ENCODE measurements at regions not wholly inside any gene's neighbourhood (a gene's known extent, or its start where the extent isn't known, plus 50 kb on each side); places are given as distances from the start of the nearest gene placed in this dataset.
"Not testable (repeated sequence)": the region's sequence is repeated elsewhere in the genome, so short reads cannot be mapped to it uniquely, and the experiment has no call there.

GRCh38 chr11:60592601-60593000 lies 77.4 kb downstream of the MS4A13 start:
- no peak for DNase-seq (ENCODE audit: low read depth)
- no peak for TF ChIP-seq CTCF (IDR thresholded peaks at IDR 0.05; ENCODE audit: control insufficient read depth, insufficient read depth, low read depth, low read length, missing control alignments)
- H3K4me3 ChIP-seq (ENCODE audit: control insufficient read depth, low read depth, low read length), result no peak overlapping the region

GRCh38 chr11:60594998-60595642 lies 79.9 kb downstream of the MS4A13 start:
- H3K4me3 ChIP-seq (ENCODE audit: control insufficient read depth, low read depth, low read length), result no peak overlapping the region
- no peak for TF ChIP-seq CTCF (IDR thresholded peaks at IDR 0.05; ENCODE audit: control insufficient read depth, insufficient read depth, low read depth, low read length, missing control alignments)
- no peak for DNase-seq (ENCODE audit: low read depth)

GRCh38 chr11:60607483-60607882 lies 91.9 kb upstream of the MS4A8 start:
- no peak overlapping the region for H3K4me3 ChIP-seq (ENCODE audit: control insufficient read depth, low read depth, low read length)
- DNase-seq (ENCODE audit: low read depth), result no peak
- TF ChIP-seq CTCF (IDR thresholded peaks at IDR 0.05; ENCODE audit: control insufficient read depth, insufficient read depth, low read depth, low read length, missing control alignments), result no peak

GRCh38 chr11:60609632-60610031 lies 89.8 kb upstream of the MS4A8 start:
- TF ChIP-seq CTCF (IDR thresholded peaks at IDR 0.05; ENCODE audit: control insufficient read depth, insufficient read depth, low read depth, low read length, missing control alignments), result no peak
- DNase-seq (ENCODE audit: low read depth), result no peak
- H3K4me3 ChIP-seq (ENCODE audit: control insufficient read depth, low read depth, low read length), result no peak overlapping the region

- no peak overlapping the region for H3K4me3 ChIP-seq (ENCODE audit: control insufficient read depth, low read depth, low read length)
- no peak for DNase-seq (ENCODE audit: low read depth)
- no peak for TF ChIP-seq CTCF (IDR thresholded peaks at IDR 0.05; ENCODE audit: control insufficient read depth, insufficient read depth, low read depth, low read length, missing control alignments)
Measured at GRCh38 chr11:60610702-60611101, 88.7 kb upstream of the MS4A8 start.

GRCh38 chr11:60615497-60615896 lies 83.9 kb upstream of the MS4A8 start:
- no peak for TF ChIP-seq CTCF (IDR thresholded peaks at IDR 0.05; ENCODE audit: control insufficient read depth, insufficient read depth, low read depth, low read length, missing control alignments)
- DNase-seq (ENCODE audit: low read depth), result no peak
- H3K4me3 ChIP-seq (ENCODE audit: control insufficient read depth, low read depth, low read length), result no peak overlapping the region

GRCh38 chr11:60621940-60622339 lies 77.5 kb upstream of the MS4A8 start:
- not testable (repeated sequence) for DNase-seq (ENCODE audit: low read depth); H3K4me3 ChIP-seq (ENCODE audit: control insufficient read depth, low read depth, low read length)

GRCh38 chr11:60622776-60623175 lies 76.6 kb upstream of the MS4A8 start:
- not testable (repeated sequence) for DNase-seq (ENCODE audit: low read depth); H3K4me3 ChIP-seq (ENCODE audit: control insufficient read depth, low read depth, low read length)

Measured in AG09309 (cell line).